HG03571 (cell line): ENCODE measurements at regions not wholly inside any gene's neighbourhood (a gene's known extent, or its start where the extent isn't known, plus 50 kb on each side); places are given as distances from the start of the nearest gene placed in this dataset.

ENCODE experiments used
- ATAC-seq: cut with Tn5 transposase; IDR thresholded peaks from one replicate; pipeline ENCODE4 v1.9.1; 2021; ENCODE audit not compliant: unreplicated experiment

GRCh38 chr6:150536835-150537234 is 62.9 kb upstream of the PLEKHG1 start:
- no peak for ATAC-seq

GRCh38 chr6:150537491-150537890 is 62.2 kb upstream of the PLEKHG1 start:
- ATAC-seq, result no peak

- ATAC-seq, result no peak
Observed at GRCh38 chr6:150537893-150538292, 61.8 kb upstream of the PLEKHG1 start.

- no peak for ATAC-seq
Observed at GRCh38 chr6:150539111-150539510, 60.6 kb upstream of the PLEKHG1 start.

GRCh38 chr6:150539568-150539967 is 60.1 kb upstream of the PLEKHG1 start:
- ATAC-seq, result no peak

GRCh38 chr6:150541576-150541975 is 58.1 kb upstream of the PLEKHG1 start:
- ATAC-seq, result no peak

- no peak for ATAC-seq
Observed at GRCh38 chr6:150543178-150543577, 56.5 kb upstream of the PLEKHG1 start.

- ATAC-seq, result no peak
Observed at GRCh38 chr6:150544793-150545192, 54.9 kb upstream of the PLEKHG1 start.

GRCh38 chr6:150546457-150546856 is 53.2 kb upstream of the PLEKHG1 start:
- ATAC-seq, result no peak

- ATAC-seq, result no peak
Observed at GRCh38 chr6:150547502-150548222, 52.0 kb upstream of the PLEKHG1 start.

- no peak for ATAC-seq
Observed at GRCh38 chr6:150548330-150548729, 51.4 kb upstream of the PLEKHG1 start.

- ATAC-seq, result no peak
Observed at GRCh38 chr6:150549007-150549406, 50.7 kb upstream of the PLEKHG1 start.

GRCh38 chr6:150549674-150550101 is 50.0 kb upstream of the PLEKHG1 start:
- ATAC-seq, result no peak
